ENCODE measurements at regions not wholly inside any gene's neighbourhood (a gene's known extent, or its start where the extent isn't known, plus 50 kb on each side); places are given as distances from the start of the nearest gene placed in this dataset.

DNA sequence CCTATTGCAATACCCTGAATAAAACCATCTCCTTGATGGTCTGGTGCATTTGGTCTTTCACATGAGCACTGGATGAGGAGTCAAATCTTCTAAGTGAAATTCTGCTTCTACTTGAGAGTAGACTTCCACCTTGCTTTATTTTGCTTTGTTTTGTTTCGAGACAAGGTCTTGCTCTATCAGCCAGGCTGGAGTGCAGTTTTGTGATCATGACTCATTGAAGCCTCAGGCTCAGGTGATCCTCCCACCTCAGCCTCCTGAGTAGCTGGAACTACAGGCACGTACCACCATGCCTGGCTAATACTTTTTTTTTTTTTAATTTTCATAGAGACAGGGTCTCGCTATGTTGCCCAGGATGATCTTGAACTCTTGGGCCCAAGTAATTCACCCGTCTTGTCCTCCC is 65.8 kb upstream of the F3 start:
- Histone ChIP-seq H3K36me3 (ENCODE audit: control insufficient read depth in 2 of 2, extremely low read depth in 1 of 2, insufficient read depth in 2 of 2, low read length in 2 of 2) (no peaks in the 10 kb centered on the region), H3K4me3 (ENCODE audit: control insufficient read depth in 2 of 3, extremely low read depth in 1 of 3, insufficient read depth in 2 of 3, low read depth in 1 of 3, low read length in 3 of 3) (no peak overlapping the region), H3K9me3 (ENCODE audit: control insufficient read depth, low read depth, low read length) (no peaks in the 10 kb centered on the region), H3K9me1 (ENCODE audit: control insufficient read depth, extremely low read depth, insufficient read depth, low read length) (peaks cover 2% of the 10 kb centered on the region), H4K20me1 (ENCODE audit: control insufficient read depth, extremely low read depth, insufficient read depth, low read length) (no peaks in the 10 kb centered on the region), H2AFZ (ENCODE audit: control insufficient read depth, low read length) (no peak overlapping the region), H3K27me3 (ENCODE audit: control insufficient read depth, extremely low read depth, insufficient read depth, low read length) (no peaks in the 10 kb centered on the region), H3K27ac (ENCODE audit: control insufficient read depth, insufficient read depth, low read length) (no peak overlapping the region), H3K4me2 (ENCODE audit: control insufficient read depth, extremely low read depth, insufficient read depth, low read depth, low read length) (no peak overlapping the region), H3K9ac (ENCODE audit: control insufficient read depth, extremely low read depth, insufficient read depth, low read length) (no peak overlapping the region), H3K79me2 (ENCODE audit: control insufficient read depth, insufficient read depth, low read length) (no peaks in the 10 kb centered on the region), H3K4me1 (ENCODE audit: control insufficient read depth, extremely low read depth, insufficient read depth, low read length) (peaks cover 3% of the 10 kb centered on the region)
- TF ChIP-seq, protein P1, sequence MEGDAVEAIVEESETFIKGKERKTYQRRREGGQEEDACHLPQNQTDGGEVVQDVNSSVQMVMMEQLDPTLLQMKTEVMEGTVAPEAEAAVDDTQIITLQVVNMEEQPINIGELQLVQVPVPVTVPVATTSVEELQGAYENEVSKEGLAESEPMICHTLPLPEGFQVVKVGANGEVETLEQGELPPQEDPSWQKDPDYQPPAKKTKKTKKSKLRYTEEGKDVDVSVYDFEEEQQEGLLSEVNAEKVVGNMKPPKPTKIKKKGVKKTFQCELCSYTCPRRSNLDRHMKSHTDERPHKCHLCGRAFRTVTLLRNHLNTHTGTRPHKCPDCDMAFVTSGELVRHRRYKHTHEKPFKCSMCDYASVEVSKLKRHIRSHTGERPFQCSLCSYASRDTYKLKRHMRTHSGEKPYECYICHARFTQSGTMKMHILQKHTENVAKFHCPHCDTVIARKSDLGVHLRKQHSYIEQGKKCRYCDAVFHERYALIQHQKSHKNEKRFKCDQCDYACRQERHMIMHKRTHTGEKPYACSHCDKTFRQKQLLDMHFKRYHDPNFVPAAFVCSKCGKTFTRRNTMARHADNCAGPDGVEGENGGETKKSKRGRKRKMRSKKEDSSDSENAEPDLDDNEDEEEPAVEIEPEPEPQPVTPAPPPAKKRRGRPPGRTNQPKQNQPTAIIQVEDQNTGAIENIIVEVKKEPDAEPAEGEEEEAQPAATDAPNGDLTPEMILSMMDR (optimal IDR thresholded peaks at IDR 0.05 in 1 of 3, IDR thresholded peaks at IDR 0.05 in 1 of 3, conservative IDR thresholded peaks at IDR 0.05 in 1 of 3; ENCODE audit: extremely low read depth in 1 of 3, insufficient read depth in 2 of 3, low read length in 3 of 3) = no peak
- TF ChIP-seq EZH2 (IDR thresholded peaks at IDR 0.05; ENCODE audit: low read length) = no peak
- DNase-seq (ENCODE audit: low read depth, low spot score) (no peak), FAIRE-seq (no peak)
- dilution Hi-C loops (cut with MboI; ENCODE audit: extremely low pct_ligation_motif_present, low sequenced_read_pairs) = no loop called here

DNA sequence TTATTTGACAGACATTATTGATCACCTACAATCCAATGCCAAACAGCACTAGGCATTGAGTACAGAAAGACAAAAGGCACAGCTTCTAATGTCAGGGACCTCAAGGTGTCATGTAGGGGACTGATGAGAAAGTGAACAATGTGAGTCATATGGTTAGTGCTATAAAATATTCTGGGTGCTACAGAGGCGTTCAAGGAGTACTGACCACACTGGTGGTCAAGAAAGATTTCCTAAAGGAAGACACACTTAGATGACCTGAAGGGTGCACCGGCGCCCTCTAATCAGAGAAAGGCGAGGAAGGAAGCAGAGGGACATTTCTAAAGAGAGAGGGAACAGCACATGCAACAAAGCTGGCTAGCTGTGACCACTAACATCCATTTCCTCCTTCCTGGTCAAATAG is 64.9 kb upstream of the F3 start:
- no peak for DNase-seq (ENCODE audit: low read depth, low spot score)
- H3K27me3 ChIP-seq (ENCODE audit: control insufficient read depth, extremely low read depth, insufficient read depth, low read length) = no peaks in the 10 kb centered on the region
- H3K9me3 ChIP-seq (ENCODE audit: control insufficient read depth, low read depth, low read length) = no peaks in the 10 kb centered on the region
- H3K4me1 ChIP-seq (ENCODE audit: control insufficient read depth, extremely low read depth, insufficient read depth, low read length) = no peaks in the 10 kb centered on the region
- H3K27ac ChIP-seq (ENCODE audit: control insufficient read depth, insufficient read depth, low read length) = no peak overlapping the region
- no peaks in the 10 kb centered on the region for H3K36me3 ChIP-seq (ENCODE audit: control insufficient read depth in 2 of 2, extremely low read depth in 1 of 2, insufficient read depth in 2 of 2, low read length in 2 of 2)
- H4K20me1 ChIP-seq (ENCODE audit: control insufficient read depth, extremely low read depth, insufficient read depth, low read length) = no peaks in the 10 kb centered on the region
- H3K9me1 ChIP-seq (ENCODE audit: control insufficient read depth, extremely low read depth, insufficient read depth, low read length) = peaks cover 2% of the 10 kb centered on the region
- dilution Hi-C loops (cut with MboI; ENCODE audit: extremely low pct_ligation_motif_present, low sequenced_read_pairs) = no loop called here
- no peaks in the 10 kb centered on the region for H3K79me2 ChIP-seq (ENCODE audit: control insufficient read depth, insufficient read depth, low read length)
- H2AFZ ChIP-seq (ENCODE audit: control insufficient read depth, low read length) = no peak overlapping the region
- no peak overlapping the region for H3K4me2 ChIP-seq (ENCODE audit: control insufficient read depth, extremely low read depth, insufficient read depth, low read depth, low read length)
- TF ChIP-seq, protein P1 (optimal IDR thresholded peaks at IDR 0.05 in 1 of 3, IDR thresholded peaks at IDR 0.05 in 1 of 3, conservative IDR thresholded peaks at IDR 0.05 in 1 of 3; ENCODE audit: extremely low read depth in 1 of 3, insufficient read depth in 2 of 3, low read length in 3 of 3) = no peak
- TF ChIP-seq EZH2 (IDR thresholded peaks at IDR 0.05; ENCODE audit: low read length) = no peak
- no peak overlapping the region for H3K9ac ChIP-seq (ENCODE audit: control insufficient read depth, extremely low read depth, insufficient read depth, low read length)
- FAIRE-seq = no peak
- H3K4me3 ChIP-seq (ENCODE audit: control insufficient read depth in 2 of 3, extremely low read depth in 1 of 3, insufficient read depth in 2 of 3, low read depth in 1 of 3, low read length in 3 of 3) = no peak overlapping the region
